GM12864 (cell line): ENCODE measurements at regions not wholly inside any gene's neighbourhood (a gene's known extent, or its start where the extent isn't known, plus 50 kb on each side); places are given as distances from the start of the nearest gene placed in this dataset.

Experiments used
- DNase-seq: peaks from one replicate; pipeline ENCODE4 v3.0.0-alpha.2; 2011; ENCODE audit warnings: low read depth
- H3K4me3 ChIP-seq: 2 replicates; pipeline ENCODE4 v1.5.1; 2011; ENCODE audit warnings: mild to moderate bottlenecking, low read depth, low read length, control low read depth
- TF ChIP-seq, protein P1 (sequence below): IDR thresholded peaks from 2 replicates; pipeline ENCODE4 v1.5.1; 2011; ENCODE audit warnings: low read depth, mild to moderate bottlenecking, moderate library complexity, low read length, control low read depth, inconsistent platforms; ENCODE audit errors: missing control alignments

DNA sequence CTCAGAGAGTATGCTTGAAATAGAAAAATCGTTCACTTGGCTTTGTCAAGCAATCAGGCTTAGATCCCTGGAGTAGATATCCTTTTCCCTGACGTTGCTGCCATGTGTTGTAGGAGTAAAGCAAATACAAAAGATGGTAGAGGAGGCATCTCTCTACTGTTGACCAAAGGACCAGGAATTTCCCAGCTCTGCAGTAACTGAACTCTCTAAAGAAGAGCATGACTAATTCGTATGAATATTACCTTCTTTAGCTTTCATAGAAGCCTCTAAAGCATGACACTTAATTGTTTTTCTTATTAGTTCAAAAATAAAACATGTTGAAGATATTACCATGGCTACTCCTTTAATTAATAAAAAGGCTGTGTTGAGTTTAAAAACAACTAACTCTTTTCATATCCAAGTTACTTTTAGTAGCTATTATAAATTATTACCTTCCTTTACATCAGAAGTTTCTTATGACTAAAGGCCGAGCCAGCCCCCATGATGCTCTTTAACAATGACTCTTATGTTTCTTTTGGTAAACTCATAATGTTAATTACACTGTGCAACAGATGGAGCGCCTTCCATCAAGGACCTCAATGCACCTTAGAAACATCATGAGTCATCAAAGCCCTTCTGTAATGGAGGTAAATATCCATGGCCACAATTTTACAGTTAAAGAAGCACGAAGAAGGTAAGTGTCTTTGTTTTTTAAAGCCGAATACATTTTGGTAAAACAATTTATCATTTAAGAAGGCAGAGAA lies 352.4 kb downstream of the KLF5 start:
- no peak overlapping the region for H3K4me3 ChIP-seq
- TF ChIP-seq, protein P1, sequence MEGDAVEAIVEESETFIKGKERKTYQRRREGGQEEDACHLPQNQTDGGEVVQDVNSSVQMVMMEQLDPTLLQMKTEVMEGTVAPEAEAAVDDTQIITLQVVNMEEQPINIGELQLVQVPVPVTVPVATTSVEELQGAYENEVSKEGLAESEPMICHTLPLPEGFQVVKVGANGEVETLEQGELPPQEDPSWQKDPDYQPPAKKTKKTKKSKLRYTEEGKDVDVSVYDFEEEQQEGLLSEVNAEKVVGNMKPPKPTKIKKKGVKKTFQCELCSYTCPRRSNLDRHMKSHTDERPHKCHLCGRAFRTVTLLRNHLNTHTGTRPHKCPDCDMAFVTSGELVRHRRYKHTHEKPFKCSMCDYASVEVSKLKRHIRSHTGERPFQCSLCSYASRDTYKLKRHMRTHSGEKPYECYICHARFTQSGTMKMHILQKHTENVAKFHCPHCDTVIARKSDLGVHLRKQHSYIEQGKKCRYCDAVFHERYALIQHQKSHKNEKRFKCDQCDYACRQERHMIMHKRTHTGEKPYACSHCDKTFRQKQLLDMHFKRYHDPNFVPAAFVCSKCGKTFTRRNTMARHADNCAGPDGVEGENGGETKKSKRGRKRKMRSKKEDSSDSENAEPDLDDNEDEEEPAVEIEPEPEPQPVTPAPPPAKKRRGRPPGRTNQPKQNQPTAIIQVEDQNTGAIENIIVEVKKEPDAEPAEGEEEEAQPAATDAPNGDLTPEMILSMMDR: no peak
- DNase-seq: no peak

DNA sequence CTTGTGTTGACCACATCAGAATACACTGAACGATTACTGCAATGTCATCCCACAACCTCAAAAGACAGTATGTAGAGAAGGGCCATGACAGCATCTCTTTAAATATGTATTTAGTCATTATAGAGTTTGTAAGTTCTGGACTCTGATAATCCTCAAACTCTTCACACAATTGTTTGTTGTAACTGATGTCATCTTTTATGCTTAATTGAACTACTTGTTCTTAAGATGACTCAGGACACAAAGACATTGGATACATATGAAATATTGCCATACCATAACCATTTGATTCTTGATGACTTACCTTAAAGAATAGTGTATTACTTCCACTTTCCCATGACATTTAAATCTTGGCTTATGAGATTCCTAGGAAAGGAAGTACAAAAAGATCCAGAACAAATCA lies 347.6 kb downstream of the KLF5 start:
- no peak for DNase-seq
- TF ChIP-seq, protein P1: no peak
- H3K4me3 ChIP-seq: no peak overlapping the region

DNA sequence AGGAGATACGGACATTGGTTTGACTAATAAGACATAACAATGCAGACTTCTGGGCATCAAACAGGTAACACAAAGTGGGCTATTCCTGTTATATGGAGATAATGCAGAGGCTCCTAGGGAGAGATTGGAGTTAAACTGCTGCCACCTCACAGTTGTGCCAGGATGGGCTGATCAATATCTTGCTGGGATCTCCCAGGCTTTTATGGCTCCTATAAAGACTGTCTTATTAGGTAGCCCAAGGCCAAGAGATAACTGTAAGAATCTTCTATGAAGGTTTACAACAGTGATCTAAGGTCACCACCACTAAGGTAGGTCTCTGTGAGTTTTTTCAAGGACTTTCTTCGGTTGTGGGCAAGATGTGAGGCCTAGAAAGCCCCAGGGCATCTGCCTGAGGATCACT lies 345.8 kb downstream of the KLF5 start:
- TF ChIP-seq, protein P1: no peak
- DNase-seq: no peak
- H3K4me3 ChIP-seq: no peak overlapping the region

DNA sequence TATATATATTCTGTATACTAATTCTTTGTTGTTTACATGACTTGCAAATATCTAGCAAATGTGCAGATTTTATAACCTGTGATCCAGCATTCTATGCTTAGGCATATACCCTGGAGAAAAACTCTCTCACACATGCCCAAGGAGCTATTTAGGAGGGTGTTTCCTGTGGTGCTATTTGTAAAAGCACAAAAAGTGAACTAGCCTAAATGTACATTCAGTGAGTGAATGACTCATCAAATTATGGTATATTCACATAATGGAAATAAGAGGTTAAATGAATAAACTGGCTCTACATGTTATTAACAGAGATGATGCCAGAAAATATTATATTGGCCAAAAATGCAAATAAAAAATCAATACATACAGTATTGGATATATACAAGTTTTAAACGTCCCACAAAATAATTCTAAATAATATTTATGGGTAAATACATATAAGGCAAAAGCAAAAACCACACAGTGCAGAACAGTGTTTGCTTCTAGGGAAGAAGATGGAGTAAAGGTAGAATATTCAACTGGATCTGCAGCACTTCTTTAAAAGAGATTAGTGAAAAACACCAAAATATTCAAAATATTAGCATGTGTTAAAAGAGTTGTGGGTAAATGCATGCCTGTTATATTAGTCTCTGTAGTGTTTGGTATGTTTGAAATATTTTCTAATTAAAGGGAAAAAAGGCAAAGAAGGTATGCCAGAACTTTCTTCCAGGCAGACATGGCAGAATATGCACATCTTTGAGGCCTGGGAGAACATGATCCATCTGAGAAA lies 344.7 kb downstream of the KLF5 start:
- DNase-seq: no peak
- H3K4me3 ChIP-seq: no peak overlapping the region
- TF ChIP-seq, protein P1: no peak

DNA sequence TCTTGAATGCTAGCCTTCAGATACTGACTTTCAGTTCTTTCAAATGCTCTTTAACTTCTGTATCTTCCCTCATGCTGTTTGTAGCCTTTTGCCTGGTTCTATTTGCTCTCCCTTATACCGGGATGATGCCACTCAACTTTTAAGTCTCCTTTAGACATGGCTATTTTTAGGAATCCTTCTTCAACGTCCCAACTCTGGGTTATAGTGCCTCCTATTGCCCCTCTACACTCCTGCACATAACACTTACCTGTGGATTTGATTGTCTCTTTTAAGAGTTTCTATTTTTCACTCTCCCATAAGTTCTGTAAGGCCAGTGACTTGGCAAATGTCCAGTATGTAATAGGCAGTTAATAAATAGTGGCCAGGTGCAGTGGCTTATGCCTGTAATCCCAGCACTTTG lies 343.0 kb downstream of the KLF5 start:
- H3K4me3 ChIP-seq: no peak overlapping the region
- TF ChIP-seq, protein P1: no peak
- no peak for DNase-seq

DNA sequence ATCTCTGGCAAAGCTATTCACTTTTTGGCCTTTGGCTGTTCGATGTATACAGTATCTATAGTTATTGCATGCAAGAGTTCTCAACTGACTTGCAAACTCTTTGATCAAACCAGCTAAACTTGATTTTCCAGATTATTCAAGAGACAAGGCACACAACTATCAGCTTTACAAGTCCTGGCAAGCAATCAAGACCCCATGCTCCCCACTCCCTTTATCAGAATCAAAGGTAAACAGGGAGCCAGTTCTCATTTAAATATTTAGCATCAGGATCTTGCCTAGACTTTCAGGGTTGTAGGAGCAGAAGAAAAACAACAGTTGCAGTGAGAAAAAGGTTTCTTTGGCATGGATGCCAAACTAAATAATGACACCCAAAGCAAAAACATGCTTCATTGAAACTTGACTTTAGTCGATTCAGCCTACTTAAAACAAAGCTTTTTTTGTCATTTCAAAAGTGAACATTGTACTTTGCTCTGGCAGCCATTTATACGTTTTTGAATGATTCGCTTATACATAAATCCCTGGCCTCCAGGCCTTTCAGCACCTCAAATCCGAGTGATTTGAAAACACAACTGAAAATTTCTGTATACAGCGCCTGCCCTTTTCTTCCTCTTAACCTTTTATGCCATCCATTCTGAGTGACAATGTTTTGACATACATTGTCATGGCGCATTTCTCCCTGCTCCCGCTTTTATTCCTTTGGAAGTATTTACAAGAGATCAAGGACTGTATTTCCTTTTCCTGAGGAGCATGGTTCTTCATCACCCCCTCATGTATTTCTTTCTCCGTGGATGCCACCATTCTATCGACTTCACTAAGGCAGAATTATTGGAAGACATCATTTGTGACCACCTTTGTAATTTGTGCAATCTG lies 340.8 kb downstream of the KLF5 start:
- no peak overlapping the region for H3K4me3 ChIP-seq
- no peak for DNase-seq
- TF ChIP-seq, protein P1: no peak
